HCT116 (cell line): ENCODE measurements at regions not wholly inside any gene's neighbourhood (a gene's known extent, or its start where the extent isn't known, plus 50 kb on each side); places are given as distances from the start of the nearest gene placed in this dataset.

Experiments
- ATAC-seq: fragments of 200-7000 bp; cut with Tn5 transposase; 2 replicates; pipeline ENCODE4 v1.9.1; 2020; ENCODE audit warnings: mild to moderate bottlenecking, moderate library complexity
- BruUV-seq: library from RNA; stranded (reverse); fragments of 400-500 nt; replicated peaks from 2 replicates; lab custom pipeline; 2021; lab: Mats Ljungman, UMichigan
- CTCF ChIA-PET: fragments of 300-600 bp; sonication (Branson Sonifier 250); formaldehyde crosslinking; loops from one replicate; lab custom pipeline; 2021; ENCODE audit warnings: antibody characterized with exemption; lab: Charles Lee
- POLR2A ChIA-PET: fragments of 300-600, 350-600 bp; sonication (Branson Sonifier 250); formaldehyde crosslinking; loops from one replicate; lab custom pipeline; 2021; ENCODE audit warnings: antibody characterized with exemption; lab: Charles Lee
- RAD21 ChIA-PET, 2 experiments: fragments of 300-600 bp; sonication (Branson Sonifier 250); formaldehyde crosslinking; loops; one replicate each; lab custom pipeline; 2023; ENCODE audit warnings: low total read pairs in 2 of 2; ENCODE audit not compliant: uncharacterized antibody in 2 of 2, unreplicated experiment in 2 of 2, low non-redundant PET in 1 of 2; lab: Charles Lee
- DNase-seq: peaks from one replicate; pipeline ENCODE4 v3.0.0-alpha.2; 2010; ENCODE audit warnings: low read depth, low spot score
- H2AFZ ChIP-seq: fragments of 200-600 bp; shearing (Covaris generic), sonication (generic); 2 replicates; pipeline ENCODE4 v1.6.1; 2017; ENCODE audit warnings: low read depth, mixed run types, mixed read lengths, antibody characterized with exemption, low read length; ENCODE audit not compliant: poor library complexity, severe bottlenecking
- H3K27ac ChIP-seq: 2 replicates; pipeline ENCODE4 v1.5.1; 2012; ENCODE audit warnings: low read depth, low read length
- H3K27me3 ChIP-seq: fragments of 200-600 bp; sonication (generic); 2 replicates; pipeline ENCODE4 v1.6.1; 2016; ENCODE audit warnings: mixed run types, low read length, mixed read lengths; ENCODE audit not compliant: insufficient read depth
- H3K36me3 ChIP-seq, 2 experiments: fragments of 200-500 bp in 1 of 2; fragments of 200-600 bp in 1 of 2; sonication (Bioruptor generic) in 1 of 2; sonication (generic) in 1 of 2; 2 replicates each; pipeline versions ENCODE4 v1.5.1 to v1.6.1; 2014 to 2016; ENCODE audit warnings: low read length in 2 of 2, inconsistent platforms in 1 of 2, mixed read lengths in 1 of 2, mixed run types in 1 of 2; ENCODE audit not compliant: insufficient read depth in 2 of 2, control insufficient read depth in 1 of 2
- H3K4me1 ChIP-seq, 2 experiments: fragments of 200-600 bp in 1 of 2; sonication (generic) in 1 of 2; 2 replicates each; pipeline versions ENCODE4 v1.5.1 to v1.6.1; 2012 to 2017; ENCODE audit warnings: low read length in 2 of 2, inconsistent platforms in 1 of 2, mild to moderate bottlenecking in 1 of 2, mixed read lengths in 1 of 2, mixed run types in 1 of 2, moderate library complexity in 1 of 2; ENCODE audit not compliant: insufficient read depth in 2 of 2, control insufficient read depth in 1 of 2
- H3K4me2 ChIP-seq: fragments of 200-600 bp; sonication (generic); 2 replicates; pipeline ENCODE4 v1.6.1; 2017; ENCODE audit warnings: mixed run types, low read length, mixed read lengths
- H3K4me3 ChIP-seq, 2 experiments: fragments of 200-600 bp in 1 of 2; sonication (generic) in 1 of 2; replicated peaks in 1 of 2; 2 replicates each; pipeline ENCODE4 v1.5.1; 2011 to 2016; ENCODE audit warnings: low read length in 2 of 2, control low read depth in 1 of 2, low read depth in 1 of 2, mild to moderate bottlenecking in 1 of 2, mixed read lengths in 1 of 2, mixed run types in 1 of 2
- H3K79me2 ChIP-seq: fragments of 200-600 bp; sonication (generic); 2 replicates; pipeline ENCODE4 v1.6.1; 2017; ENCODE audit warnings: mild to moderate bottlenecking, mixed run types, low read length, moderate library complexity, mixed read lengths; ENCODE audit not compliant: insufficient read depth
- H3K9ac ChIP-seq: fragments of 200-600 bp; sonication (generic); 2 replicates; pipeline ENCODE4 v1.6.1; 2016; ENCODE audit warnings: low read length, mixed read lengths
- H3K9me2 ChIP-seq: fragments of 200-600 bp; sonication (generic), shearing (Covaris generic); 2 replicates; pipeline ENCODE4 v1.6.1; 2017; ENCODE audit warnings: mixed run types, mild to moderate bottlenecking, moderate library complexity; ENCODE audit not compliant: insufficient read depth
- H3K9me3 ChIP-seq, 2 experiments: fragments of 200-500 bp in 1 of 2; fragments of 200-600 bp in 1 of 2; sonication (Bioruptor generic) in 1 of 2; sonication (generic) in 1 of 2; 2 replicates each; pipeline ENCODE4 v1.6.1; 2014 to 2017; ENCODE audit warnings: low read length in 2 of 2, mixed read lengths in 2 of 2, inconsistent platforms in 1 of 2, low read depth in 1 of 2, mild to moderate bottlenecking in 1 of 2, mixed run types in 1 of 2, moderate library complexity in 1 of 2; ENCODE audit not compliant: control insufficient read depth in 1 of 2, insufficient read depth in 1 of 2
- H4K20me1 ChIP-seq: fragments of 200-600 bp; sonication (generic), shearing (Covaris generic); 2 replicates; pipeline ENCODE4 v1.6.1; 2017; ENCODE audit warnings: mixed run types, mild to moderate bottlenecking, moderate library complexity; ENCODE audit not compliant: insufficient read depth
- CBX3 ChIP-seq: IDR thresholded peaks from 2 replicates; pipeline ENCODE4 v1.6.1; 2012; ENCODE audit warnings: low read depth
- EGR1 ChIP-seq: IDR thresholded peaks from 2 replicates; pipeline ENCODE4 v1.6.1; 2012; ENCODE audit warnings: low read depth
- ELF1 ChIP-seq: IDR thresholded peaks from 2 replicates; pipeline ENCODE4 v1.6.1; 2012; ENCODE audit warnings: low read depth, borderline replicate concordance
- EZH2phosphoT487 ChIP-seq: fragments of 200-600 bp; IDR thresholded peaks from 2 replicates; pipeline ENCODE4 v1.6.1; 2018; ENCODE audit warnings: antibody characterized with exemption, borderline replicate concordance
- JUND ChIP-seq: IDR thresholded peaks from 2 replicates; pipeline ENCODE4 v1.6.1; 2012
- POLR2A ChIP-seq: IDR thresholded peaks from 2 replicates; pipeline ENCODE4 v1.7.0; 2011; ENCODE audit warnings: borderline replicate concordance; ENCODE audit not compliant: insufficient read depth, insufficient read length; ENCODE audit errors: extremely low read depth
- POLR2AphosphoS5 ChIP-seq: IDR thresholded peaks from 2 replicates; pipeline ENCODE4 v1.6.1; 2011; ENCODE audit warnings: mild to moderate bottlenecking, low read depth, low read length, moderate library complexity
- RAD21 ChIP-seq: IDR thresholded peaks from 2 replicates; pipeline ENCODE4 v1.6.1; 2012; ENCODE audit warnings: low read depth, mild to moderate bottlenecking
- TCF7L2 ChIP-seq: IDR thresholded peaks from 2 replicates; pipeline ENCODE4 v1.7.0; 2011; ENCODE audit warnings: borderline replicate concordance, inconsistent platforms; ENCODE audit not compliant: insufficient read depth, insufficient read length; ENCODE audit errors: extremely low read depth
- intact Hi-C: fragments of 100-400 bp; cut with micrococcal nuclease; formaldehyde crosslinking; loops from 2 replicates; pipeline ENCODE4 v1.10.0; 2022
- TF ChIP-seq, protein P1 (sequence below): IDR thresholded peaks from 2 replicates; pipeline ENCODE4 v1.6.1; 2011; ENCODE audit warnings: mild to moderate bottlenecking, low read length, moderate library complexity; ENCODE audit not compliant: insufficient replicate concordance; ENCODE audit errors: extremely low read depth
- TF ChIP-seq, protein P2 (sequence below): IDR thresholded peaks from 2 replicates; pipeline ENCODE4 v1.6.1; 2012
- TF ChIP-seq, protein P3 (sequence below): IDR thresholded peaks from 2 replicates; pipeline ENCODE4 v1.6.1; 2012; ENCODE audit warnings: low read depth

DNA sequence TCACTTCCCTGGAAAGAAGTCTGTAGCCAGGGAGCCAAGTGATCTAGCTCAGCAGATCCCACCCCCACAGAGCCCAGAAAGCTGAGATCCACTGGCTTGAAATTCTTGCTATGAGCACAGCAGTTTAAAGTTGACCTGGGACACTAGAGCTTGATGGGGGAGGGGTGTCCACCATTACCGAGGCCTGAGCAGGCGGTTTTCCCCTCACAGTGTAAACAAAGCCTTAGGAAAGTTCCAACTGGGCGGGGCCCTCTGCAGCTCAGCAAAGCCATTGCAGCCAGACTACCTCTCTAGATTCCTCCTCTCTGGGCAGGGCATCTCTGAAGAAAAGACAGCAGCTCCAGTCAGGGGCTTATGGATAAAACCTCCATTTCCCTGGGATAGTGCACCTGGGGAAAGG is 887.2 kb upstream of the LRATD1 start:
- Histone ChIP-seq H2AFZ (no peak overlapping the region), H3K9ac (no peak overlapping the region), H3K9me2 (no peaks in the 10 kb centered on the region), H4K20me1 (no peaks in the 10 kb centered on the region), H3K4me1 (no peaks in the 10 kb centered on the region), H3K36me3 (no peaks in the 10 kb centered on the region), H3K27me3 (no peaks in the 10 kb centered on the region), H3K4me2 (no peak overlapping the region), H3K27ac (no peak overlapping the region)
- ATAC-seq, result no peak
- CTCF ChIA-PET, result no interaction called here
- TF ChIP-seq, protein P1, sequence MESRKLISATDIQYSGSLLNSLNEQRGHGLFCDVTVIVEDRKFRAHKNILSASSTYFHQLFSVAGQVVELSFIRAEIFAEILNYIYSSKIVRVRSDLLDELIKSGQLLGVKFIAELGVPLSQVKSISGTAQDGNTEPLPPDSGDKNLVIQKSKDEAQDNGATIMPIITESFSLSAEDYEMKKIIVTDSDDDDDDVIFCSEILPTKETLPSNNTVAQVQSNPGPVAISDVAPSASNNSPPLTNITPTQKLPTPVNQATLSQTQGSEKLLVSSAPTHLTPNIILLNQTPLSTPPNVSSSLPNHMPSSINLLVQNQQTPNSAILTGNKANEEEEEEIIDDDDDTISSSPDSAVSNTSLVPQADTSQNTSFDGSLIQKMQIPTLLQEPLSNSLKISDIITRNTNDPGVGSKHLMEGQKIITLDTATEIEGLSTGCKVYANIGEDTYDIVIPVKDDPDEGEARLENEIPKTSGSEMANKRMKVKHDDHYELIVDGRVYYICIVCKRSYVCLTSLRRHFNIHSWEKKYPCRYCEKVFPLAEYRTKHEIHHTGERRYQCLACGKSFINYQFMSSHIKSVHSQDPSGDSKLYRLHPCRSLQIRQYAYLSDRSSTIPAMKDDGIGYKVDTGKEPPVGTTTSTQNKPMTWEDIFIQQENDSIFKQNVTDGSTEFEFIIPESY, result no peak
- TF ChIP-seq POLR2AphosphoS5, result no peak
- no peak for TF ChIP-seq TCF7L2
- no peak for TF ChIP-seq RAD21
- no peak for TF ChIP-seq JUND
- no peak for TF ChIP-seq EZH2phosphoT487
- no peak for TF ChIP-seq POLR2A
- no peak for TF ChIP-seq ELF1
- TF ChIP-seq, protein P2, sequence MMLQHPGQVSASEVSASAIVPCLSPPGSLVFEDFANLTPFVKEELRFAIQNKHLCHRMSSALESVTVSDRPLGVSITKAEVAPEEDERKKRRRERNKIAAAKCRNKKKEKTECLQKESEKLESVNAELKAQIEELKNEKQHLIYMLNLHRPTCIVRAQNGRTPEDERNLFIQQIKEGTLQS, result no peak
- no peak for TF ChIP-seq CBX3
- no peak for TF ChIP-seq EGR1
- TF ChIP-seq, protein P3, sequence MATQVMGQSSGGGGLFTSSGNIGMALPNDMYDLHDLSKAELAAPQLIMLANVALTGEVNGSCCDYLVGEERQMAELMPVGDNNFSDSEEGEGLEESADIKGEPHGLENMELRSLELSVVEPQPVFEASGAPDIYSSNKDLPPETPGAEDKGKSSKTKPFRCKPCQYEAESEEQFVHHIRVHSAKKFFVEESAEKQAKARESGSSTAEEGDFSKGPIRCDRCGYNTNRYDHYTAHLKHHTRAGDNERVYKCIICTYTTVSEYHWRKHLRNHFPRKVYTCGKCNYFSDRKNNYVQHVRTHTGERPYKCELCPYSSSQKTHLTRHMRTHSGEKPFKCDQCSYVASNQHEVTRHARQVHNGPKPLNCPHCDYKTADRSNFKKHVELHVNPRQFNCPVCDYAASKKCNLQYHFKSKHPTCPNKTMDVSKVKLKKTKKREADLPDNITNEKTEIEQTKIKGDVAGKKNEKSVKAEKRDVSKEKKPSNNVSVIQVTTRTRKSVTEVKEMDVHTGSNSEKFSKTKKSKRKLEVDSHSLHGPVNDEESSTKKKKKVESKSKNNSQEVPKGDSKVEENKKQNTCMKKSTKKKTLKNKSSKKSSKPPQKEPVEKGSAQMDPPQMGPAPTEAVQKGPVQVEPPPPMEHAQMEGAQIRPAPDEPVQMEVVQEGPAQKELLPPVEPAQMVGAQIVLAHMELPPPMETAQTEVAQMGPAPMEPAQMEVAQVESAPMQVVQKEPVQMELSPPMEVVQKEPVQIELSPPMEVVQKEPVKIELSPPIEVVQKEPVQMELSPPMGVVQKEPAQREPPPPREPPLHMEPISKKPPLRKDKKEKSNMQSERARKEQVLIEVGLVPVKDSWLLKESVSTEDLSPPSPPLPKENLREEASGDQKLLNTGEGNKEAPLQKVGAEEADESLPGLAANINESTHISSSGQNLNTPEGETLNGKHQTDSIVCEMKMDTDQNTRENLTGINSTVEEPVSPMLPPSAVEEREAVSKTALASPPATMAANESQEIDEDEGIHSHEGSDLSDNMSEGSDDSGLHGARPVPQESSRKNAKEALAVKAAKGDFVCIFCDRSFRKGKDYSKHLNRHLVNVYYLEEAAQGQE, result no peak
- TF ChIP-seq, all 23 proteins: peak for 0
- intact Hi-C loops, result no loop called here
- BruUV-seq, result no TSS peak
- Histone ChIP-seq H3K4me3 (no peak overlapping the region), H3K79me2 (no peaks in the 10 kb centered on the region), H3K9me3 (peaks cover 0 to 3% of the 10 kb centered on the region in 2 experiments; a peak in 2 of 4 replicates)
- RAD21 ChIA-PET, result no interaction called here
- no peak for DNase-seq
- POLR2A ChIA-PET, result no interaction called here
